GM18499 (cell line): ENCODE measurements at regions not wholly inside any gene's neighbourhood (a gene's known extent, or its start where the extent isn't known, plus 50 kb on each side); places are given as distances from the start of the nearest gene placed in this dataset.
"Not testable (repeated sequence)": the region's sequence is repeated elsewhere in the genome, so short reads cannot be mapped to it uniquely, and the experiment has no call there.

Source experiments
- ATAC-seq: cut with Tn5 transposase; IDR thresholded peaks from one replicate; pipeline ENCODE4 v1.9.1; 2021; ENCODE audit warnings: moderate number of reproducible peaks; ENCODE audit not compliant: insufficient read depth, unreplicated experiment

- not testable (repeated sequence) for ATAC-seq
These were observed 175.3 kb upstream of the ACO1 start for GRCh38 chr9:32209164-32209563.

DNA sequence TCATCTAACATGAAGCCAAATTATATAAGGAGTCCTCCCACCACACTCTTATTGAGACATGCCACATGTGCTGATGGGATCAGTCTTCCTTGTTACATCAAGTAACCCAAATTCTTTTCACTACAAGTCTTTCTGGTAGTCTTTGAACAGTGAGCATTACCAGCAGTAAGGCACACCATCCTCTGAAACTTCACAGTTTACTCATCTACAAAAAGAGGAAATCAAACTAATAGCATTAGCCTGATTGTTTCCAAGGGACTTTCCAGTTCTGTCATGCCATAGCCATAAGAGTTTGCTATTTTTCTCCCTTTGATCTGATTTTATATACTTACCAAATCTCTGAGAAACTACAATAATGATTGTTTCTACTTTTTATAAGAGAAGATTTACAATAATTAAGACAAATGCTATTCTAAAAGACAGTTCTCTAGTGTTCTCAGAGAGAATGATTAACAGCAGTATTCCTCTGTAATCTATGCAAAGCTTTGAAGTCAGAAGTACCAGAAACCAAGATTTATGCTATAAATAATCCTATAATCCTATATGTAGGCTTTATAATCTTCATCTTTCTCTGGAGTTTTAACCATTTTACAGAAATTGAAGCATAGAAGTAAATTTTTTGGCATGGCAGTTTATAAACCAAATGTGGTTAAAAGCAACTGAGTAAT lies 166.2 kb upstream of the ACO1 start:
- peak; percentile 100 for ATAC-seq

- ATAC-seq = no peak
These were observed 163.7 kb upstream of the ACO1 start for GRCh38 chr9:32220750-32221149.

- no peak for ATAC-seq
These were observed 150.0 kb upstream of the ACO1 start for GRCh38 chr9:32234451-32234850.

DNA sequence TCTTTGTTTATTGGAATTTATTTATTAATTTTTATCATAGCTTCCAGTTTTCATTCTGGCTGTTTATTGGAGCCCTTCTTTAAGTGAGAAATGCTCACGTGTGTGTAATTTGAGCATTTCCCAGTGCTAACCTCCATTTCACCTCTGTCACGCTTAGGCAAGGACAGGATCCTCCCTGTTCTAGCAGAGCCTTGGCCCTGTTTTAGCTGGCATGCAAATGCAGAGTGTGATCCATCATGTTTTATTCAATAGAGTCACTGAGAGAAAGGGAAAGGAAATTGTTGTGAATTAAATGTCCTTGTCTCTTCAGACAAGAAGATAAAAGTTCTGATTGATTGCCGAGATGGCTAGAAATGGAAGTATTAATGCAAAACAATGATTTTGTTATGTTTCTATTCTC lies 137.3 kb upstream of the ACO1 start:
- ATAC-seq = no peak

- ATAC-seq = no peak
These were observed 136.2 kb upstream of the ACO1 start for GRCh38 chr9:32248189-32248712.

GRCh38 chr9:32251539-32251938 lies 132.9 kb upstream of the ACO1 start:
- ATAC-seq = no peak

GRCh38 chr9:32253731-32254130 lies 130.7 kb upstream of the ACO1 start:
- ATAC-seq = no peak

GRCh38 chr9:32255026-32255425 lies 129.4 kb upstream of the ACO1 start:
- no peak for ATAC-seq

- ATAC-seq = no peak
These were observed 126.0 kb upstream of the ACO1 start for GRCh38 chr9:32258482-32258881.

DNA sequence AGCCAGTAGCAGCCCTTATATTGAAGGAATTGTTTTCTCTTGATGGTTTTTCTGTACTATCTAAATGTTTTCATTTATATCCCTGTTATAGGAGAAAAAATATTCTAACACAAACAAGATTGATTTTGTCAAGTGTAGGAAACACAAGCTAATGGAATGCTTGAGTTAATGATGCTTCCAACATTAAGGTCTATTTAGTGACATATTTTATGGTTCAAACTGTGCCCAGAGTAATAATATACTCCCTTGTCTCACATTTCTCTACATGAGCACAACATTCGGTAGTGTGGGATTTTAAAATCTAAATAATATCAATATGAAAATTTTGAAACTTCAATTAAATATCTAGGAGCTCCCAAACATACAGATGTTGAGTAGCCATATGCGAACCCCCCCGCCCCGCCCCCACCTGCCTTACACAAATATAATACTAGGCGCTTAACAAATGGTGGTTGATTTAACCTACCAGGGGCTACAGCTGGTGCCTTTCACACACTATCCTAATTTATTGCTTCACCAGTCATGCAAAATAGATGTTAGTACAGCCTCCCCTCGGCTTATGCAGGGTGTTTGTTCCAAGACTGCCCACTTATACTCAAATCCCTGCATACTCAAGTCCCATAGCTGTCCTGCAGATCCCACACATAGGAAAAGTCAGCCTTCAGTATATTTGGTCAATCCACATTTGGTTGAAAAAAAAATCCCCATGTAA lies 124.1 kb upstream of the ACO1 start:
- ATAC-seq = no peak

- ATAC-seq = no peak
These were observed 120.1 kb upstream of the ACO1 start for GRCh38 chr9:32264170-32264864.

DNA sequence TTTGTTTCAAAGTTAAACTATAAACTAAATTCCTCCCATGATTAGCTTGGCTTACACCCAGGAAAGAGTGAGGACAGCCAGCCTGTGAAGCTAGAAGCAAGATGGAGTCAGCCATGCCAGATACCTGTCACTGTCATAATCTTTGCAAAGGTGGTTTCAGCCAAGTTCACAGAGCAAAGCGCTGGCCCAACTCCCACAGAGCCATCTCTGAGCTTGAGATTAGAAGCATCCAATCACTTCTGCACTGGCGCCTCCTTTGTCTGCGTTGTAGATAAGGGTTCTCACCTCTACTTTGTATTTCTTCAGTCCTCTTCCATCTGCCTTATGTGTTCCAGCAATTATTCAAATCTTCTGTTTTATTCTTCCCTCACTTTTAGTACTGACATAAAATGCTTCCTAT lies 119.4 kb upstream of the ACO1 start:
- no peak for ATAC-seq

DNA sequence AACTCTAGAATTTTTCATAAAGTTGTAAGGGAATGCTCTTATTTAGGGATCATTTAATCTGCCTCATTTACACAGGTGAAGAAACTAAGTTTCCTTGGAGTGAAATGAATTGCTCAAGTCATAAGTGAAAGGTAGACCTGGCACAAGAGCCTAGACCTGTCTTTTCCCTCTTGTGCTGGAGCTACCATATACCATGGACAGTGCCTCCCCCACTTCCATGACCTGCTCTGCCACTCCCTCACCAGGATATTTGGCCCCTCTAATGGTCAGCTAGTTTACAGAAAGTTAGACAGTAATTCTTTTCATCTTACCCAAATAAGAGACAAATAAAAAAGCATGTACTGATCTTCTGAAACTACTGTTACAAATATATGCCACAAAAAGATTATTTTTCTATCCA lies 105.5 kb upstream of the ACO1 start:
- no peak for ATAC-seq

GRCh38 chr9:32289756-32290155 lies 94.7 kb upstream of the ACO1 start:
- no peak for ATAC-seq

- no peak for ATAC-seq
These were observed 93.1 kb upstream of the ACO1 start for GRCh38 chr9:32291370-32291769.

GRCh38 chr9:32292611-32293010 lies 91.8 kb upstream of the ACO1 start:
- no peak for ATAC-seq

- ATAC-seq = no peak
These were observed 91.4 kb upstream of the ACO1 start for GRCh38 chr9:32293091-32293490.

GRCh38 chr9:32294106-32294505 lies 90.3 kb upstream of the ACO1 start:
- ATAC-seq = no peak

DNA sequence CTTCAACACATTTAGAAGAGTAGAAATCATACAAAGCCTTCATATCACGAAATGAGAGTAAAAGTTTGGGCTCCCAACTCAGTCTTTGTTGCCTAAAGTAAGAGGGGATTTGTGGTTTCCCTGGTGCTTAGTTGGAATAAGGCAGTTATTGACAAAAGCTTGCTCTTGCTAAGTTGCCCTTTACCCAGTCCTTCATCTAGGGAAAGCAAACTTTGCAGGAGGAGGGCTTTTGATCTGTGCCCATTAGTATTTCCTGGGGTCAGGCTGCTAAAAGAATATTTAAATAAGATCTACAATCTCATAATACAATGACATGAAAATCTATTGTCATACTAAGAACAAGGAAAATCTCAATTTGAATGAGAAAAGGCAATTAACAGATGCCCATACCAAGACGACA lies 84.1 kb upstream of the ACO1 start:
- ATAC-seq = no peak

DNA sequence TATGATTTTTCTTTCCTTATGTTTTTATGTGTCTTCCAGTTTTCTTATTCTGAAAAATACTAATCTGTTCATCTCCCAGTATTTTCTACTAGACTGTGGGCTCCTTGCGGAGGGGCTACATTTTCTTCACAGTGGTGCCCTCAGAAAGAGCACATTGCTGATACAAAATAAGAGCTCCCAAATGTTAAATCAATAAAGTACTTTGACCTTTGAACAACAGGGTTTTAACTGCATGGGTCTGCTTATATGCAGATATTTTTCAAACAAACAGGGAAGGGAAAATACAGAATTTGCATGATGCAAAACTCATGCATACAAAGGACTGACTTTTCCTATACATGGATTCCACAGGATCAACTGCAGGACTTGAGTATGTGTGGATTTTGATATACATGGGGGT lies 79.9 kb upstream of the ACO1 start:
- ATAC-seq = no peak
